K562 (cell line): ENCODE measurements at regions not wholly inside any gene's neighbourhood (a gene's known extent, or its start where the extent isn't known, plus 50 kb on each side); places are given as distances from the start of the nearest gene placed in this dataset.

Experiments
- ATAC-seq: fragments of 200-7000 bp; cut with Tn5 transposase; 3 replicates; pipeline ENCODE4 v1.9.1; 2020; ENCODE audit warnings: moderate library complexity
- BruUV-seq: library from RNA; stranded (reverse); fragments of 400-500 nt; replicated peaks from 2 replicates; lab custom pipeline; 2021; lab: Mats Ljungman, UMichigan
- CTCF ChIA-PET: fragments of 300-600 bp; formaldehyde crosslinking; extraction: SDS; loops from one replicate; lab custom pipeline; 2021; ENCODE audit warnings: low intra/inter-chr PET ratio; lab: Yijun Ruan, JAX
- POLR2A ChIA-PET: fragments of 300-600, 350-650 bp; sonication (Branson Sonifier 250); formaldehyde crosslinking; extraction: SDS; loops from one replicate; lab custom pipeline; 2021; ENCODE audit warnings: antibody characterized with exemption, inconsistent platforms; lab: Yijun Ruan, JAX
- DNase-seq, 4 experiments: peaks; one replicate each; pipeline versions ENCODE4 v3.0.0 to v3.0.0-alpha.2; 2011 to 2018; ENCODE audit warnings: low spot score in 3 of 4, mixed read lengths in 3 of 4; ENCODE audit errors: extremely low read depth in 1 of 4
- FAIRE-seq: peaks from 2 replicates; lab custom pipeline; 2011; peaks lifted over from hg19 to GRCh38; lab: Jason Lieb, UNC
- H2AFZ ChIP-seq: 2 replicates; pipeline ENCODE4 v1.6.0; 2011; ENCODE audit warnings: low read depth, low read length, control low read depth, inconsistent platforms
- H3K27ac ChIP-seq: fragments of 200-600 bp; 3 replicates; pipeline ENCODE4 v1.8.0; 2011; ENCODE audit warnings: low read depth, mild to moderate bottlenecking, control low read depth, inconsistent platforms, low read length, moderate library complexity, mixed read lengths; ENCODE audit errors: extremely low read depth
- H3K27me3 ChIP-seq, 2 experiments: fragments of 300-600 bp in 1 of 2; 2 replicates in 1 of 2; 3 replicates in 1 of 2; pipeline versions ENCODE4 v1.6.0 to v1.8.0; 2011; ENCODE audit warnings: inconsistent platforms in 2 of 2, low read length in 2 of 2, mild to moderate bottlenecking in 1 of 2, mixed read lengths in 1 of 2, moderate library complexity in 1 of 2; ENCODE audit not compliant: control insufficient read depth in 2 of 2, insufficient read depth in 2 of 2
- H3K36me3 ChIP-seq: fragments of 300-600 bp; 3 replicates; pipeline ENCODE4 v1.8.0; 2011; ENCODE audit warnings: mild to moderate bottlenecking, low read length, inconsistent platforms; ENCODE audit not compliant: control insufficient read depth, insufficient read depth
- H3K4me1 ChIP-seq, 2 experiments: fragments of 200-600 bp in 1 of 2; replicated peaks in 1 of 2; 2 replicates in 1 of 2; 3 replicates in 1 of 2; pipeline versions ENCODE4 v1.5.1 to v1.8.0; 2011; ENCODE audit warnings: inconsistent platforms in 2 of 2, low read length in 2 of 2, mild to moderate bottlenecking in 1 of 2, mixed read lengths in 1 of 2, moderate library complexity in 1 of 2; ENCODE audit not compliant: control insufficient read depth in 2 of 2, insufficient read depth in 2 of 2
- H3K4me2 ChIP-seq: 2 replicates; pipeline ENCODE4 v1.6.1; 2011; ENCODE audit warnings: low read length, control low read depth, inconsistent platforms, mixed read lengths; ENCODE audit not compliant: insufficient read depth
- H3K4me3 ChIP-seq: fragments of 200-600 bp; sonication (generic), shearing (Covaris generic); 2 replicates; pipeline ENCODE4 v1.5.1; 2016; ENCODE audit warnings: control low read depth, inconsistent platforms
- H3K79me2 ChIP-seq: fragments of 200-600 bp; 3 replicates; pipeline ENCODE4 v1.8.0; 2011; ENCODE audit warnings: low read length, inconsistent platforms; ENCODE audit not compliant: control insufficient read depth, insufficient read depth
- H3K9ac ChIP-seq, 2 experiments: 2 replicates each; pipeline versions ENCODE4 v1.6.0 to v1.6.1; 2011; ENCODE audit warnings: low read depth in 2 of 2, low read length in 2 of 2, control low read depth in 1 of 2, inconsistent platforms in 1 of 2, mild to moderate bottlenecking in 1 of 2, mixed read lengths in 1 of 2; ENCODE audit not compliant: insufficient read depth in 1 of 2
- H3K9me1 ChIP-seq: one replicate; pipeline ENCODE4 v1.6.0; 2011; ENCODE audit warnings: inconsistent platforms, mild to moderate bottlenecking, low read length, moderate library complexity; ENCODE audit not compliant: control insufficient read depth, insufficient read depth
- H3K9me3 ChIP-seq: replicated peaks from 2 replicates; pipeline ENCODE4 v1.5.1; 2011; ENCODE audit warnings: low read depth, low read length, inconsistent platforms; ENCODE audit not compliant: control insufficient read depth, insufficient read depth
- H4K20me1 ChIP-seq: replicated peaks from 2 replicates; pipeline ENCODE4 v1.6.1; 2011; ENCODE audit warnings: low read length, inconsistent platforms, mixed read lengths; ENCODE audit not compliant: control insufficient read depth, insufficient read depth
- FOXP4 ChIP-seq: sonication (generic); formaldehyde crosslinking; IDR thresholded peaks from 2 replicates; pipeline ENCODE4 v1.8.0; 2022; ENCODE audit warnings: mild to moderate bottlenecking, missing genetic modification reagents, borderline replicate concordance
- HOXB6 ChIP-seq: fragments of 250-450 bp; sonication (Bioruptor Pico); IDR thresholded peaks from 2 replicates; pipeline ENCODE4 v1.5.1; 2022; ENCODE audit warnings: mild to moderate bottlenecking, borderline replicate concordance
- KLF16 ChIP-seq: IDR thresholded peaks from 2 replicates; pipeline ENCODE4 v1.6.1; 2016; ENCODE audit warnings: antibody characterized with exemption
- L3MBTL2 ChIP-seq: fragments of 450-650 bp; IDR thresholded peaks from 2 replicates; pipeline ENCODE4 v1.6.1; 2016; ENCODE audit warnings: mild to moderate bottlenecking, moderate library complexity
- MITF ChIP-seq: IDR thresholded peaks from 2 replicates; pipeline ENCODE4 v1.6.1; 2014; ENCODE audit warnings: antibody characterized with exemption
- ZNF407 ChIP-seq: fragments of 450-650 bp; IDR thresholded peaks from 2 replicates; pipeline ENCODE4 v1.6.1; 2016; ENCODE audit warnings: low read depth
- ZNF764 ChIP-seq: fragments of 250-450 bp; sonication (Bioruptor Pico); IDR thresholded peaks from 2 replicates; pipeline ENCODE4 v1.4.0; 2020; ENCODE audit warnings: low read depth, mild to moderate bottlenecking, moderate library complexity
- WGBS: fragments of 100-300 bp; shearing (Covaris generic); methylation state at CpG from one replicate; pipeline ENCODE4 v1.1.6; 2016; ENCODE audit warnings: low coverage, mixed read lengths; ENCODE audit not compliant: insufficient coverage; ENCODE audit errors: missing lambda C conversion rate; 5-methylcytosine and 5-hydroxymethylcytosine counted together
- in situ Hi-C: fragments of 300-500 bp; cut with MboI; formaldehyde crosslinking; loops from 4 replicates; pipeline ENCODE4 v1.15.0; 2018; ENCODE audit warnings: inconsistent platforms, mixed read lengths
- intact Hi-C: fragments of 100-400 bp; cut with micrococcal nuclease; formaldehyde crosslinking; loops from 2 replicates; pipeline ENCODE4 v1.14.2; 2022

GRCh38 chr3:78268716-78269668 lies 1229.1 kb downstream of the ROBO2 start:
- H3K9ac ChIP-seq: no peak overlapping the region
- in situ Hi-C loops (no loop called here), intact Hi-C loops (no loop called here)
- no peaks in the 10 kb centered on the region for H3K36me3 ChIP-seq
- TF ChIP-seq L3MBTL2 (no peak), ZNF407 (no peak), KLF16 (no peak), HOXB6 (CRISPR knock-in tag) (no peak), FOXP4 (CRISPR knock-in tag) (no peak), ZNF764 (CRISPR knock-in tag) (no peak), MITF (no peak)
- H3K4me2 ChIP-seq: no peak overlapping the region
- no peaks in the 10 kb centered on the region for H3K9me1 ChIP-seq
- H4K20me1 ChIP-seq: no peaks in the 10 kb centered on the region
- H3K4me1 ChIP-seq: no peaks in the 10 kb centered on the region
- ATAC-seq (no peak), DNase-seq (no peak), FAIRE-seq (no peak)
- POLR2A ChIA-PET: no interaction called here
- H3K27me3 ChIP-seq: no peaks in the 10 kb centered on the region
- H2AFZ ChIP-seq: no peak overlapping the region
- BruUV-seq: no TSS peak
- H3K79me2 ChIP-seq: no peaks in the 10 kb centered on the region
- CTCF ChIA-PET: no interaction called here
- H3K4me3 ChIP-seq: no peak overlapping the region
- WGBS: 3% methylated on average over 3 of the region's 5 CpGs
- H3K9me3 ChIP-seq: no peaks in the 10 kb centered on the region
- H3K27ac ChIP-seq: no peak overlapping the region
